Stimulated activated naive CD8-positive, alpha-beta T cell treated with anti-CD3 and anti-CD28 coated beads, Interleukin-15, Interleukin-2, amounts not matched to agents 100 ng/mL and 50 ng/mL, for 24 hours (primary cell): ENCODE measurements at regions not wholly inside any gene's neighbourhood (a gene's known extent, or its start where the extent isn't known, plus 50 kb on each side); places are given as distances from the start of the nearest gene placed in this dataset.
A peak's percentile ranks its signal among the peaks of the same experiment; 100 is the strongest.

Source experiments
- H3K27ac Mint-ChIP-seq: one replicate; pipeline ENCODE4 v1.8.0; 2021; ENCODE audit warnings: mild to moderate bottlenecking, mixed read lengths
- H3K27me3 Mint-ChIP-seq: one replicate; pipeline ENCODE4 v1.8.0; 2021; ENCODE audit warnings: mixed read lengths
- H3K36me3 Mint-ChIP-seq: one replicate; pipeline ENCODE4 v1.8.0; 2021; ENCODE audit warnings: low read depth, mixed read lengths
- H3K4me1 Mint-ChIP-seq: one replicate; pipeline ENCODE4 v1.8.0; 2021; ENCODE audit warnings: low read depth, mixed read lengths
- H3K4me3 Mint-ChIP-seq: one replicate; pipeline ENCODE4 v1.8.0; 2021; ENCODE audit warnings: mild to moderate bottlenecking, mixed read lengths
- H3K9me3 Mint-ChIP-seq: one replicate; pipeline ENCODE4 v1.8.0; 2021; ENCODE audit warnings: mixed read lengths

GRCh38 chr14:30295980-30296379 lies 263.0 kb upstream of the G2E3 start:
- no peaks in the 10 kb centered on the region for H3K4me1 Mint-ChIP-seq
- no peak overlapping the region for H3K27ac Mint-ChIP-seq
- H3K27me3 Mint-ChIP-seq, result peaks cover 15% of the 10 kb centered on the region
- H3K4me3 Mint-ChIP-seq, result no peak overlapping the region
- no peaks in the 10 kb centered on the region for H3K9me3 Mint-ChIP-seq
- H3K36me3 Mint-ChIP-seq, result no peaks in the 10 kb centered on the region

- H3K27ac Mint-ChIP-seq, result no peak overlapping the region
- H3K9me3 Mint-ChIP-seq, result no peaks in the 10 kb centered on the region
- H3K4me3 Mint-ChIP-seq, result peak overlapping the region; percentile 3
- no peaks in the 10 kb centered on the region for H3K36me3 Mint-ChIP-seq
- peaks cover 15% of the 10 kb centered on the region for H3K27me3 Mint-ChIP-seq
- no peaks in the 10 kb centered on the region for H3K4me1 Mint-ChIP-seq
These were observed 262.0 kb upstream of the G2E3 start for GRCh38 chr14:30296931-30297405.

GRCh38 chr14:30297876-30298795 lies 260.8 kb upstream of the G2E3 start:
- H3K36me3 Mint-ChIP-seq, result no peaks in the 10 kb centered on the region
- H3K27ac Mint-ChIP-seq, result no peak overlapping the region
- H3K4me1 Mint-ChIP-seq, result no peaks in the 10 kb centered on the region
- H3K27me3 Mint-ChIP-seq, result peaks cover 14% of the 10 kb centered on the region
- no peak overlapping the region for H3K4me3 Mint-ChIP-seq
- H3K9me3 Mint-ChIP-seq, result no peaks in the 10 kb centered on the region

DNA sequence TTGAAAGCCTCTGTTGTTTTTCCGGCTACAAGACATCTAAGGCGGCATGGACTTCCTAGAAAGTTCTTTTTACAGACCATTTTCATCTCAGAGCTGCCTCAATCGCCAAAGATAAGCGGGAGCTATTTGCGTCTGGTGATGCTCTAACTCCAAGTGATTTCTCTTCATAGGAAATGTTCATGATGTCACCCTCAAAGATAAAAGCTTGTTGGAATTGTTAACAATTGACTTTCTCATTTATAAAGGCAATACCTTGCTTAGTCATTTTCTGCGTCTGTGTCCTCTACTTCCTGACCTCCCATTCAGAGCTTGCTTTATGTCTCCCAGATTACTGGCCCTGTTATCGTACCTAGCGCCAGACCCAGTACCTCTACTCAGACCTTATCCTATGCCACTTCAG lies 259.0 kb upstream of the G2E3 start:
- Mint-ChIP-seq H3K27me3 (peaks cover 5% of the 10 kb centered on the region), H3K36me3 (no peaks in the 10 kb centered on the region), H3K27ac (no peak overlapping the region), H3K4me1 (no peaks in the 10 kb centered on the region), H3K4me3 (no peak overlapping the region), H3K9me3 (no peaks in the 10 kb centered on the region)

GRCh38 chr14:30303350-30303749 lies 255.6 kb upstream of the G2E3 start:
- Mint-ChIP-seq H3K4me1 (no peaks in the 10 kb centered on the region), H3K4me3 (no peak overlapping the region), H3K9me3 (no peaks in the 10 kb centered on the region), H3K36me3 (no peaks in the 10 kb centered on the region), H3K27me3 (no peaks in the 10 kb centered on the region), H3K27ac (no peak overlapping the region)

GRCh38 chr14:30305346-30305745 lies 253.6 kb upstream of the G2E3 start:
- Mint-ChIP-seq H3K9me3 (no peaks in the 10 kb centered on the region), H3K36me3 (no peaks in the 10 kb centered on the region), H3K4me1 (no peaks in the 10 kb centered on the region), H3K27me3 (no peaks in the 10 kb centered on the region), H3K27ac (no peak overlapping the region), H3K4me3 (no peak overlapping the region)

DNA sequence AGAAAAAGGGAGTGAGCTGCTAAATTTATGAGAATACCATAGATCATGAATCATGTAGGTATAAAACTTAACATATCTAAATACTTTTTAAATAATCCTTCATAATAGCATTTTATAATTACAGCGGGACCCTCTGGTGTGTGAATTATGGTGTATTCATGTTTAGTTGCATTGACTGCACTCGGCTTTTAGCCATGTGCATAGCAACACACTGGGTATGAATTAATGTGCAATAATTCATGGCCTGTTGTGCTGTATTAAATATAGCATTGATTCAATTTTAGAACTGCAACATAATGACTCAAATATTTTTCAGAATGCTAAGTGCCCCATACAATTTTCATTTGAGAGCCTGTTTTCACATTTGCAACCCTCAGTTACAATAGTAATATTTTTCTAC lies 249.6 kb upstream of the G2E3 start:
- no peaks in the 10 kb centered on the region for H3K36me3 Mint-ChIP-seq
- no peaks in the 10 kb centered on the region for H3K4me1 Mint-ChIP-seq
- no peak overlapping the region for H3K27ac Mint-ChIP-seq
- no peaks in the 10 kb centered on the region for H3K9me3 Mint-ChIP-seq
- H3K27me3 Mint-ChIP-seq, result peaks cover 3% of the 10 kb centered on the region
- no peak overlapping the region for H3K4me3 Mint-ChIP-seq

DNA sequence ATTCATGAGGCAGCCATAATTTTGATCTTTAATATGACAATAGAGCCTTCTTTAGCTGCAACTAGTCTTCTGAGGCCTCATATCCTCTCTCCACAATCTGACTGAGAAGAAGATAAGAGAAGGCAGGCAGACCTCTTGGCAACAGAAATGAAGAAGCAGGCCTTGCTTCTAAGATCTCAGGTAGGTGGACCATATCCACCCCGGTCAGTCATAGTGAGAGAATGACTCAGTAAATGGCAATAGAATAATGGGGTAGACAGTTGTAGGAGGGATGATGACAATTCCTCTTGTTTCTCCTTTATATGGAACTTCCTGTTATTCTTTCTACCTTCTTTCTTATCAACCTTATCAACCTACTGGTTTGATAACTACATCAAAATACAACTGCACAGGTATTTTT lies 246.7 kb upstream of the G2E3 start:
- no peak overlapping the region for H3K27ac Mint-ChIP-seq
- H3K4me3 Mint-ChIP-seq, result no peak overlapping the region

DNA sequence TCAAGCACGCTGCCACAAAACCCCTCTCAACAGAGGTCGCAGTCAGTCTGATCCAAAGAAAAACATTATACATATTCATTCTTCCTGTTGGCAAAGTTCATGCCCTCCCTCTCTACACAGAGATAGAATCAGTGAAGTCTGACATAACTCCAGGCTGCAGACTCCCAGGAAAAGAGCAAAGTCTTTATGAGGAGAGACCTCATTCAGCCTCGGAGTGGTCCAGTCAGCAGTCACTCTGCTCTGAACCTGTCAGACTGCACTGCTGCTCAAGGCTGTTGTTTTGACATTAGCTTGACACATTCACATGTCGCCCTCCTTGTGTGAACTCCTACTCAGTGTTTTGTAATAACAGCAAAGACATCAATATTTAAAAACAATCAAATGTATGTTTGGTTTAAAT lies 241.2 kb upstream of the G2E3 start:
- Mint-ChIP-seq H3K27me3 (peaks cover 3% of the 10 kb centered on the region), H3K4me3 (no peak overlapping the region), H3K36me3 (no peaks in the 10 kb centered on the region), H3K27ac (no peak overlapping the region), H3K4me1 (no peaks in the 10 kb centered on the region), H3K9me3 (no peaks in the 10 kb centered on the region)

More for the DNA sequence above, 246.7 kb upstream of the G2E3 start:
- H3K9me3 Mint-ChIP-seq, result no peaks in the 10 kb centered on the region
- H3K4me1 Mint-ChIP-seq, result no peaks in the 10 kb centered on the region
- H3K27me3 Mint-ChIP-seq, result peaks cover 3% of the 10 kb centered on the region
- no peaks in the 10 kb centered on the region for H3K36me3 Mint-ChIP-seq

GRCh38 chr14:30322819-30323218 lies 236.1 kb upstream of the G2E3 start:
- peaks cover 7% of the 10 kb centered on the region for H3K27me3 Mint-ChIP-seq
- no peak overlapping the region for H3K4me3 Mint-ChIP-seq
- no peak overlapping the region for H3K27ac Mint-ChIP-seq
- no peaks in the 10 kb centered on the region for H3K36me3 Mint-ChIP-seq
- no peaks in the 10 kb centered on the region for H3K9me3 Mint-ChIP-seq
- H3K4me1 Mint-ChIP-seq, result no peaks in the 10 kb centered on the region

GRCh38 chr14:30330033-30330432 lies 228.9 kb upstream of the G2E3 start:
- Mint-ChIP-seq H3K27me3 (peaks cover 20% of the 10 kb centered on the region), H3K4me1 (no peaks in the 10 kb centered on the region), H3K27ac (no peak overlapping the region), H3K4me3 (no peak overlapping the region), H3K9me3 (peaks cover 13% of the 10 kb centered on the region), H3K36me3 (no peaks in the 10 kb centered on the region)

GRCh38 chr14:30330445-30330844 lies 228.5 kb upstream of the G2E3 start:
- no peaks in the 10 kb centered on the region for H3K36me3 Mint-ChIP-seq
- H3K27me3 Mint-ChIP-seq, result peaks cover 20% of the 10 kb centered on the region
- peaks cover 13% of the 10 kb centered on the region for H3K9me3 Mint-ChIP-seq
- H3K4me3 Mint-ChIP-seq, result no peak overlapping the region
- no peaks in the 10 kb centered on the region for H3K4me1 Mint-ChIP-seq
- no peak overlapping the region for H3K27ac Mint-ChIP-seq

DNA sequence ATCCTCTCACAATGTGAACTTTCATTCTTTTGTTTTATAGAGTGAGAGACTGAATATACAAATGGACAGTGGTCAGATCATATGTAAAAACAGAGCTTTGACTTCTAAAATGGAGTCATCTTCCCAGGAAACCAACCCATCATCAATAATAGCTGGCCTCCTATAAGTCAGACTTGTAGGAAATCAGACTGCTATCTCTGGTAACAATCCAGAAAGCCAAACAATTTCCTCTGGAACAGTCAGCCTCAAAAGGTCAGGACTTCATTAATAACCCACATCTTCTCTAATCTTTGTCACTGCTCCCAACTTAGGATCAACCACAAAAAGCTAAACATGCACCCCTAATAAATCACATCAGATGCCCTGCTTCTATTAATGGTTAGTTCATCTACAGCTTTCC lies 227.9 kb upstream of the G2E3 start:
- H3K27ac Mint-ChIP-seq, result no peak overlapping the region
- peaks cover 17% of the 10 kb centered on the region for H3K27me3 Mint-ChIP-seq
- H3K9me3 Mint-ChIP-seq, result peaks cover 13% of the 10 kb centered on the region
- H3K4me3 Mint-ChIP-seq, result no peak overlapping the region
- H3K4me1 Mint-ChIP-seq, result no peaks in the 10 kb centered on the region
- no peaks in the 10 kb centered on the region for H3K36me3 Mint-ChIP-seq

DNA sequence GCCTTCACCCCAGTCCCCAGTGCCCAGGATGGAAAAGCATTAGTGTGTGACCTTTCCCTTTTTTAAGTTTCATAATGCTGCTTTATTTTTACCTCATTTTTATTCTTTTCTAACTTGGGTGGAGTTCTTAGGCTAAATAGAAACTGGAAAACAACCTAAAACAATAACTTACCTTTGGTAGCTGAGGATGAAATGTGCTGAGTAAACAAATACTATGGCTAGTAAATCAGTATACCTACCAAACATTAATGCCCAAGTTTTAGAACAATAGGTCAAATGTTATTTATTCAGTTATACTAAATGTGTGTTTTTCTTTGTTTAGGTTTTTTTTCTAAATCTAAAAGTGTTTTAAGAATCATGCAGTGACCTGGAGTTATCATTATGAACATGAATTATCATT lies 226.6 kb upstream of the G2E3 start:
- no peaks in the 10 kb centered on the region for H3K4me1 Mint-ChIP-seq
- no peak overlapping the region for H3K27ac Mint-ChIP-seq
- no peaks in the 10 kb centered on the region for H3K36me3 Mint-ChIP-seq
- peaks cover 13% of the 10 kb centered on the region for H3K9me3 Mint-ChIP-seq
- H3K4me3 Mint-ChIP-seq, result no peak overlapping the region
- H3K27me3 Mint-ChIP-seq, result peaks cover 17% of the 10 kb centered on the region

- no peaks in the 10 kb centered on the region for H3K4me1 Mint-ChIP-seq
- no peaks in the 10 kb centered on the region for H3K36me3 Mint-ChIP-seq
- H3K27me3 Mint-ChIP-seq, result peaks cover 8% of the 10 kb centered on the region
- no peak overlapping the region for H3K27ac Mint-ChIP-seq
- peaks cover 13% of the 10 kb centered on the region for H3K9me3 Mint-ChIP-seq
- no peak overlapping the region for H3K4me3 Mint-ChIP-seq
These were observed 225.0 kb upstream of the G2E3 start for GRCh38 chr14:30333934-30334333.

GRCh38 chr14:30337456-30337855 lies 221.5 kb upstream of the G2E3 start:
- no peaks in the 10 kb centered on the region for H3K4me1 Mint-ChIP-seq

More at GRCh38 chr14:30337456-30337855, 221.5 kb upstream of the G2E3 start:
- Mint-ChIP-seq H3K27me3 (no peaks in the 10 kb centered on the region), H3K27ac (no peak overlapping the region), H3K9me3 (no peaks in the 10 kb centered on the region), H3K36me3 (no peaks in the 10 kb centered on the region), H3K4me3 (no peak overlapping the region)
